HCT116 (cell line): ENCODE measurements at regions not wholly inside any gene's neighbourhood (a gene's known extent, or its start where the extent isn't known, plus 50 kb on each side); places are given as distances from the start of the nearest gene placed in this dataset.

Experiments
- ATAC-seq: fragments of 200-7000 bp; cut with Tn5 transposase; 2 replicates; pipeline ENCODE4 v1.9.1; 2020; ENCODE audit warnings: mild to moderate bottlenecking, moderate library complexity
- BruUV-seq: library from RNA; stranded (reverse); fragments of 400-500 nt; replicated peaks from 2 replicates; lab custom pipeline; 2021; lab: Mats Ljungman, UMichigan
- CTCF ChIA-PET: fragments of 300-600 bp; sonication (Branson Sonifier 250); formaldehyde crosslinking; loops from one replicate; lab custom pipeline; 2021; ENCODE audit warnings: antibody characterized with exemption; lab: Charles Lee
- POLR2A ChIA-PET: fragments of 300-600, 350-600 bp; sonication (Branson Sonifier 250); formaldehyde crosslinking; loops from one replicate; lab custom pipeline; 2021; ENCODE audit warnings: antibody characterized with exemption; lab: Charles Lee
- RAD21 ChIA-PET, 2 experiments: fragments of 300-600 bp; sonication (Branson Sonifier 250); formaldehyde crosslinking; loops; one replicate each; lab custom pipeline; 2023; ENCODE audit warnings: low total read pairs in 2 of 2; ENCODE audit not compliant: uncharacterized antibody in 2 of 2, unreplicated experiment in 2 of 2, low non-redundant PET in 1 of 2; lab: Charles Lee
- DNase-seq: peaks from one replicate; pipeline ENCODE4 v3.0.0-alpha.2; 2010; ENCODE audit warnings: low read depth, low spot score
- H2AFZ ChIP-seq: fragments of 200-600 bp; shearing (Covaris generic), sonication (generic); 2 replicates; pipeline ENCODE4 v1.6.1; 2017; ENCODE audit warnings: low read depth, mixed run types, mixed read lengths, antibody characterized with exemption, low read length; ENCODE audit not compliant: poor library complexity, severe bottlenecking
- H3K27ac ChIP-seq: 2 replicates; pipeline ENCODE4 v1.5.1; 2012; ENCODE audit warnings: low read depth, low read length
- H3K27me3 ChIP-seq: fragments of 200-600 bp; sonication (generic); 2 replicates; pipeline ENCODE4 v1.6.1; 2016; ENCODE audit warnings: mixed run types, low read length, mixed read lengths; ENCODE audit not compliant: insufficient read depth
- H3K36me3 ChIP-seq, 2 experiments: fragments of 200-500 bp in 1 of 2; fragments of 200-600 bp in 1 of 2; sonication (Bioruptor generic) in 1 of 2; sonication (generic) in 1 of 2; 2 replicates each; pipeline versions ENCODE4 v1.5.1 to v1.6.1; 2014 to 2016; ENCODE audit warnings: low read length in 2 of 2, inconsistent platforms in 1 of 2, mixed read lengths in 1 of 2, mixed run types in 1 of 2; ENCODE audit not compliant: insufficient read depth in 2 of 2, control insufficient read depth in 1 of 2
- H3K4me1 ChIP-seq, 2 experiments: fragments of 200-600 bp in 1 of 2; sonication (generic) in 1 of 2; 2 replicates each; pipeline versions ENCODE4 v1.5.1 to v1.6.1; 2012 to 2017; ENCODE audit warnings: low read length in 2 of 2, inconsistent platforms in 1 of 2, mild to moderate bottlenecking in 1 of 2, mixed read lengths in 1 of 2, mixed run types in 1 of 2, moderate library complexity in 1 of 2; ENCODE audit not compliant: insufficient read depth in 2 of 2, control insufficient read depth in 1 of 2
- H3K4me2 ChIP-seq: fragments of 200-600 bp; sonication (generic); 2 replicates; pipeline ENCODE4 v1.6.1; 2017; ENCODE audit warnings: mixed run types, low read length, mixed read lengths
- H3K4me3 ChIP-seq, 2 experiments: fragments of 200-600 bp in 1 of 2; sonication (generic) in 1 of 2; replicated peaks in 1 of 2; 2 replicates each; pipeline ENCODE4 v1.5.1; 2011 to 2016; ENCODE audit warnings: low read length in 2 of 2, control low read depth in 1 of 2, low read depth in 1 of 2, mild to moderate bottlenecking in 1 of 2, mixed read lengths in 1 of 2, mixed run types in 1 of 2
- H3K79me2 ChIP-seq: fragments of 200-600 bp; sonication (generic); 2 replicates; pipeline ENCODE4 v1.6.1; 2017; ENCODE audit warnings: mild to moderate bottlenecking, mixed run types, low read length, moderate library complexity, mixed read lengths; ENCODE audit not compliant: insufficient read depth
- H3K9ac ChIP-seq: fragments of 200-600 bp; sonication (generic); 2 replicates; pipeline ENCODE4 v1.6.1; 2016; ENCODE audit warnings: low read length, mixed read lengths
- H3K9me2 ChIP-seq: fragments of 200-600 bp; sonication (generic), shearing (Covaris generic); 2 replicates; pipeline ENCODE4 v1.6.1; 2017; ENCODE audit warnings: mixed run types, mild to moderate bottlenecking, moderate library complexity; ENCODE audit not compliant: insufficient read depth
- H3K9me3 ChIP-seq, 2 experiments: fragments of 200-500 bp in 1 of 2; fragments of 200-600 bp in 1 of 2; sonication (Bioruptor generic) in 1 of 2; sonication (generic) in 1 of 2; 2 replicates each; pipeline ENCODE4 v1.6.1; 2014 to 2017; ENCODE audit warnings: low read length in 2 of 2, mixed read lengths in 2 of 2, inconsistent platforms in 1 of 2, low read depth in 1 of 2, mild to moderate bottlenecking in 1 of 2, mixed run types in 1 of 2, moderate library complexity in 1 of 2; ENCODE audit not compliant: control insufficient read depth in 1 of 2, insufficient read depth in 1 of 2
- H4K20me1 ChIP-seq: fragments of 200-600 bp; sonication (generic), shearing (Covaris generic); 2 replicates; pipeline ENCODE4 v1.6.1; 2017; ENCODE audit warnings: mixed run types, mild to moderate bottlenecking, moderate library complexity; ENCODE audit not compliant: insufficient read depth
- ATF3 ChIP-seq: IDR thresholded peaks from 2 replicates; pipeline ENCODE4 v1.6.1; 2012
- CBX3 ChIP-seq: IDR thresholded peaks from 2 replicates; pipeline ENCODE4 v1.6.1; 2012; ENCODE audit warnings: low read depth
- CEBPB ChIP-seq: IDR thresholded peaks from 2 replicates; pipeline ENCODE4 v1.6.1; 2012; ENCODE audit warnings: low read depth
- EGR1 ChIP-seq: IDR thresholded peaks from 2 replicates; pipeline ENCODE4 v1.6.1; 2012; ENCODE audit warnings: low read depth
- ELF1 ChIP-seq: IDR thresholded peaks from 2 replicates; pipeline ENCODE4 v1.6.1; 2012; ENCODE audit warnings: low read depth, borderline replicate concordance
- EZH2 ChIP-seq: fragments of 200-600 bp; sonication (generic); IDR thresholded peaks from 2 replicates; pipeline ENCODE4 v1.6.1; 2017; ENCODE audit warnings: antibody characterized with exemption, mixed run types
- FOSL1 ChIP-seq: IDR thresholded peaks from 2 replicates; pipeline ENCODE4 v1.6.1; 2012; ENCODE audit warnings: low read depth
- MAX ChIP-seq: IDR thresholded peaks from 2 replicates; pipeline ENCODE4 v1.6.1; 2012
- POLR2AphosphoS5 ChIP-seq: IDR thresholded peaks from 2 replicates; pipeline ENCODE4 v1.6.1; 2011; ENCODE audit warnings: mild to moderate bottlenecking, low read depth, low read length, moderate library complexity
- RAD21 ChIP-seq: IDR thresholded peaks from 2 replicates; pipeline ENCODE4 v1.6.1; 2012; ENCODE audit warnings: low read depth, mild to moderate bottlenecking
- REST ChIP-seq: IDR thresholded peaks from 2 replicates; pipeline ENCODE4 v1.6.1; 2012; ENCODE audit warnings: low read depth
- SIN3A ChIP-seq: IDR thresholded peaks from 2 replicates; pipeline ENCODE4 v1.6.1; 2012; ENCODE audit warnings: low read depth
- SRF ChIP-seq: IDR thresholded peaks from 2 replicates; pipeline ENCODE4 v1.6.1; 2012; ENCODE audit warnings: low read depth
- ZFX ChIP-seq: fragments of 450-650 bp; IDR thresholded peaks from 2 replicates; pipeline ENCODE4 v1.6.1; 2017
- ZNF274 ChIP-seq: fragments of 200-500 bp; sonication (Bioruptor generic); IDR thresholded peaks from 2 replicates; pipeline ENCODE4 v1.6.1; 2014; ENCODE audit warnings: mild to moderate bottlenecking, low read depth, low read length, inconsistent platforms
- intact Hi-C: fragments of 100-400 bp; cut with micrococcal nuclease; formaldehyde crosslinking; loops from 2 replicates; pipeline ENCODE4 v1.10.0; 2022
- TF ChIP-seq, protein P1 (sequence below), 3 experiments: fragments of 200-600 bp in 1 of 3; sonication (generic) in 1 of 3; IDR thresholded peaks in 2 of 3; conservative IDR thresholded peaks in 1 of 3; 2 replicates each; pipeline ENCODE4 v1.5.1; 2012 to 2017; ENCODE audit warnings: low read depth in 2 of 3, low read length in 2 of 3, antibody characterized with exemption in 1 of 3, borderline replicate concordance in 1 of 3, control low read depth in 1 of 3, mild to moderate bottlenecking in 1 of 3, mixed read lengths in 1 of 3, mixed run types in 1 of 3, moderate library complexity in 1 of 3; ENCODE audit not compliant: insufficient read depth in 1 of 3
- TF ChIP-seq, protein P2 (sequence below): IDR thresholded peaks from 2 replicates; pipeline ENCODE4 v1.6.1; 2011; ENCODE audit warnings: mild to moderate bottlenecking, low read length, moderate library complexity; ENCODE audit not compliant: insufficient replicate concordance; ENCODE audit errors: extremely low read depth

GRCh38 chr10:130862626-130863025, 448.9 kb downstream of the TCERG1L start:
- Histone ChIP-seq H3K36me3 (no peaks in the 10 kb centered on the region), H3K9ac (no peak overlapping the region), H3K4me3 (no peak overlapping the region), H4K20me1 (no peaks in the 10 kb centered on the region), H3K27me3 (no peaks in the 10 kb centered on the region), H3K4me1 (no peaks in the 10 kb centered on the region), H2AFZ (no peak overlapping the region), H3K4me2 (no peak overlapping the region), H3K9me3 (no peaks in the 10 kb centered on the region), H3K9me2 (no peaks in the 10 kb centered on the region), H3K27ac (no peak overlapping the region), H3K79me2 (no peaks in the 10 kb centered on the region)
- POLR2A ChIA-PET: no interaction called here
- TF ChIP-seq CBX3: no peak
- no peak for TF ChIP-seq ZNF274
- TF ChIP-seq MAX: no peak
- no peak for TF ChIP-seq ZFX
- no peak for TF ChIP-seq EGR1
- TF ChIP-seq, protein P1, sequence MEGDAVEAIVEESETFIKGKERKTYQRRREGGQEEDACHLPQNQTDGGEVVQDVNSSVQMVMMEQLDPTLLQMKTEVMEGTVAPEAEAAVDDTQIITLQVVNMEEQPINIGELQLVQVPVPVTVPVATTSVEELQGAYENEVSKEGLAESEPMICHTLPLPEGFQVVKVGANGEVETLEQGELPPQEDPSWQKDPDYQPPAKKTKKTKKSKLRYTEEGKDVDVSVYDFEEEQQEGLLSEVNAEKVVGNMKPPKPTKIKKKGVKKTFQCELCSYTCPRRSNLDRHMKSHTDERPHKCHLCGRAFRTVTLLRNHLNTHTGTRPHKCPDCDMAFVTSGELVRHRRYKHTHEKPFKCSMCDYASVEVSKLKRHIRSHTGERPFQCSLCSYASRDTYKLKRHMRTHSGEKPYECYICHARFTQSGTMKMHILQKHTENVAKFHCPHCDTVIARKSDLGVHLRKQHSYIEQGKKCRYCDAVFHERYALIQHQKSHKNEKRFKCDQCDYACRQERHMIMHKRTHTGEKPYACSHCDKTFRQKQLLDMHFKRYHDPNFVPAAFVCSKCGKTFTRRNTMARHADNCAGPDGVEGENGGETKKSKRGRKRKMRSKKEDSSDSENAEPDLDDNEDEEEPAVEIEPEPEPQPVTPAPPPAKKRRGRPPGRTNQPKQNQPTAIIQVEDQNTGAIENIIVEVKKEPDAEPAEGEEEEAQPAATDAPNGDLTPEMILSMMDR (IDR thresholded peaks at IDR 0.05 in 2 of 3, conservative IDR thresholded peaks at IDR 0.05 in 1 of 3; ENCODE audit: borderline replicate concordance in 1 of 3, insufficient read depth in 1 of 3, low read depth in 2 of 3, low read length in 2 of 3): no peak
- no peak for TF ChIP-seq REST
- no peak for TF ChIP-seq RAD21
- TF ChIP-seq SIN3A: no peak
- no peak for TF ChIP-seq EZH2
- TF ChIP-seq, protein P2, sequence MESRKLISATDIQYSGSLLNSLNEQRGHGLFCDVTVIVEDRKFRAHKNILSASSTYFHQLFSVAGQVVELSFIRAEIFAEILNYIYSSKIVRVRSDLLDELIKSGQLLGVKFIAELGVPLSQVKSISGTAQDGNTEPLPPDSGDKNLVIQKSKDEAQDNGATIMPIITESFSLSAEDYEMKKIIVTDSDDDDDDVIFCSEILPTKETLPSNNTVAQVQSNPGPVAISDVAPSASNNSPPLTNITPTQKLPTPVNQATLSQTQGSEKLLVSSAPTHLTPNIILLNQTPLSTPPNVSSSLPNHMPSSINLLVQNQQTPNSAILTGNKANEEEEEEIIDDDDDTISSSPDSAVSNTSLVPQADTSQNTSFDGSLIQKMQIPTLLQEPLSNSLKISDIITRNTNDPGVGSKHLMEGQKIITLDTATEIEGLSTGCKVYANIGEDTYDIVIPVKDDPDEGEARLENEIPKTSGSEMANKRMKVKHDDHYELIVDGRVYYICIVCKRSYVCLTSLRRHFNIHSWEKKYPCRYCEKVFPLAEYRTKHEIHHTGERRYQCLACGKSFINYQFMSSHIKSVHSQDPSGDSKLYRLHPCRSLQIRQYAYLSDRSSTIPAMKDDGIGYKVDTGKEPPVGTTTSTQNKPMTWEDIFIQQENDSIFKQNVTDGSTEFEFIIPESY: no peak
- TF ChIP-seq ATF3: no peak
- TF ChIP-seq FOSL1: no peak
- TF ChIP-seq POLR2AphosphoS5: no peak
- no peak for TF ChIP-seq CEBPB
- no peak for TF ChIP-seq SRF
- no peak for TF ChIP-seq ELF1
- intact Hi-C loops: no loop called here
- no TSS peak for BruUV-seq
- ATAC-seq (no peak), DNase-seq (no peak)
- RAD21 ChIA-PET: no interaction called here
- CTCF ChIA-PET: no interaction called here
